Tibial artery (tissue), 4 donors: ENCODE measurements at regions not wholly inside any gene's neighbourhood (a gene's known extent, or its start where the extent isn't known, plus 50 kb on each side); places are given as distances from the start of the nearest gene placed in this dataset.

ENCODE experiments used
- DNase-seq, 2 donors: peaks; one replicate each; pipeline ENCODE4 v3.0.0-alpha.2; 2019
- H3K27ac ChIP-seq, 2 donors: fragments of 200-600 bp; sonication (generic) in 1 of 2; 1 replicate in 1 of 2; 2 replicates in 1 of 2; pipeline ENCODE4 v1.5.1; 2018 to 2019; ENCODE audit warnings: mild to moderate bottlenecking in 1 of 2
- H3K27me3 ChIP-seq, 2 donors: fragments of 200-600 bp; sonication (generic) in 1 of 2; one replicate each; pipeline versions ENCODE4 v1.5.1 to v1.6.0; 2016 to 2019
- H3K36me3 ChIP-seq, 3 donors: fragments of 200-600 bp; sonication (generic) in 2 of 3; one replicate each; pipeline ENCODE4 v1.5.1; 2016 to 2019; ENCODE audit warnings: mild to moderate bottlenecking in 2 of 3
- H3K4me1 ChIP-seq, 4 donors: fragments of 200-600 bp; sonication (generic) in 2 of 4; 1 replicate in 3 of 4; 2 replicates in 1 of 4; pipeline ENCODE4 v1.5.1; 2016 to 2019
- H3K4me3 ChIP-seq, 2 donors: fragments of 200-600 bp; sonication (generic) in 1 of 2; 1 replicate in 1 of 2; 2 replicates in 1 of 2; pipeline ENCODE4 v1.5.1; 2018 to 2019; ENCODE audit warnings: mild to moderate bottlenecking in 2 of 2
- H3K9me3 ChIP-seq, 3 donors: fragments of 200-600 bp; sonication (generic) in 1 of 3; one replicate each; pipeline ENCODE4 v1.5.1; 2016 to 2019
- CTCF ChIP-seq, 2 experiments: fragments of 200-600 bp in 1 of 2; fragments of 450-650 bp in 1 of 2; IDR thresholded peaks; one replicate each; pipeline ENCODE4 v1.5.1; 2017 to 2019; ENCODE audit warnings: antibody characterized with exemption in 2 of 2, mild to moderate bottlenecking in 1 of 2, moderate library complexity in 1 of 2
- intact Hi-C: fragments of 100-400 bp; cut with DNase I; formaldehyde crosslinking; loops from one replicate; pipeline ENCODE4 v1.15.0; 2023; ENCODE audit warnings: low total_unique reads

GRCh38 chr2:41853427-41854191 is 194.2 kb upstream of the PKDCC start:
- Histone ChIP-seq H3K27ac (no peak overlapping the region), H3K4me3 (no peak overlapping the region), H3K4me1 (no peaks in the 10 kb centered on the region), H3K36me3 (no peaks in the 10 kb centered on the region), H3K27me3 (peaks cover 0 to 2% of the 10 kb centered on the region in 2 donors), H3K9me3 (no peaks in the 10 kb centered on the region)
- DNase-seq, result no peak
- TF ChIP-seq CTCF (IDR thresholded peaks at IDR 0.05), result peak; percentile 65 to 70
- intact Hi-C loops, result loop anchor here (5.0 kb wide), 1 partner anchor 234 kb away; no protein-coding TSS in a partner anchor

GRCh38 chr2:41854227-41854626 is 193.6 kb upstream of the PKDCC start:
- DNase-seq, result no peak
- intact Hi-C loops, result loop anchor here (5.0 kb wide), 1 partner anchor 233 kb away; no protein-coding TSS in a partner anchor
- H3K27me3 ChIP-seq, result no peaks in the 10 kb centered on the region
- H3K36me3 ChIP-seq, result no peaks in the 10 kb centered on the region
- TF ChIP-seq CTCF (IDR thresholded peaks at IDR 0.05), result no peak
- H3K9me3 ChIP-seq, result no peaks in the 10 kb centered on the region
- H3K4me1 ChIP-seq, result no peaks in the 10 kb centered on the region
- H3K4me3 ChIP-seq, result no peak overlapping the region
- H3K27ac ChIP-seq, result no peak overlapping the region

DNA sequence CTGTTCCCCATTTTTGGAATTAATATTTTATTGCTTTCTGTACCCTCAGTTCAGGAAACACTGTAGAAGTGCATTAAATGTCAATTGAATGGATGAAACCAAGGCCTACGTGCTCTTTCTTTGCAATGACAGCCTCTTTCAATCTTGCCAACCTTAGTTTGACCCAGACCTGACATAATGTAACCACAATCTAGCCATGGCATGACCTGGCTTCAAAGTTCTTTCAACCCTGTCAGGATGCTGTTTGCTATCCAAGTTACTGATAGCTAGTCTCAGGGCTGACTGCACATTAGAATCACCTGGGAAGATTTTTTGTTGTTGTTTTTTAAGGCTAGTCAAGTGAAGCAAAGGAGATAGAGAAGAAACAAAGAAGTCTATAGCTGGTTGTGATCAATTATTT is 190.9 kb upstream of the PKDCC start:
- H3K9me3 ChIP-seq, result no peaks in the 10 kb centered on the region
- H3K4me1 ChIP-seq, result no peaks in the 10 kb centered on the region
- no peak for DNase-seq
- no peaks in the 10 kb centered on the region for H3K36me3 ChIP-seq
- H3K27ac ChIP-seq, result no peak overlapping the region
- H3K27me3 ChIP-seq, result no peaks in the 10 kb centered on the region
- H3K4me3 ChIP-seq, result no peak overlapping the region
- TF ChIP-seq CTCF (IDR thresholded peaks at IDR 0.05), result no peak
- intact Hi-C loops, result no loop called here

DNA sequence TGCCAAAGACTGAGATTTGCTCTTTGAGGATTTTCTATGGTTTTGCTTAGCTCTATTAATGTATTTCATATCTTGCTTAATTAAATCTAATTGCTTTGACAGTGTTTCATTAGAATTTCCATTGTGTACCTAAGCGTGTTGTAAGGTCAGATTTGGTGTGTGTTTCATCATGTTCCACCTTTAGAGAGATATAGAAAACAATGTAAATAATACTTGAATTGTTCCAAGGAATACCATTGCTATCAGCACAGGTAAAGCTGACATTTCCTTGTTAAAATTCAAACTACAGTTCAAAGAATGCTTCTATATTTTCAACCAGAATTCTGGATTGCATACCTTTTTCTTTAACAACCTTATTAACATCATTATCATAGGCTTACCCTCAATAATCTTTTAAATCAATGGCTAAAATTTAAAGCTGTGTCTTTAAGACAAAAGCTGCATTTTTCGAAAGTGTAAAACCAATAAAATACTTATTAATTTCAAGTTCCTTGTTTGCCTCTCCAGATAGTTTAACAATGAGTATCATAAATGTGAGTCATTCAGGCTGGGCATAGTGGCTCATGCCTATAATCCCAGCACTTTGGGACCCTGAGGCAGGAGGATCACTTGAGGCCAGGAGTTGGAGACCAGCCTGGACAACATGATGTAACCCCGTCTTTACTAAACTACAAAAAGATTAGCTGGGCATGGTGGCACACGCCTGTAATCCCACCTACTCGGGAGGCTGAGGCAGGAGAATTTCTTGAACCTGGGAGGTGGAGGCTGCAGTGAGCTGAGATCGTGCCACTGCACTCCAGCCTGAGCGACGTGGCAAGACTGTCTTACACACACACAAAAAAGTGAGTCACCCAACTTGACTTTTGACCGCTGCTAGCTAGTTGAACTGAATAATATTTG is 188.0 kb upstream of the PKDCC start:
- H3K4me3 ChIP-seq, result no peak overlapping the region
- peaks cover 0 to 8% of the 10 kb centered on the region in 2 donors for H3K27me3 ChIP-seq
- no peak for DNase-seq
- H3K4me1 ChIP-seq, result no peaks in the 10 kb centered on the region
- intact Hi-C loops, result no loop called here
- TF ChIP-seq CTCF (IDR thresholded peaks at IDR 0.05), result no peak
- H3K9me3 ChIP-seq, result no peaks in the 10 kb centered on the region
- no peak overlapping the region for H3K27ac ChIP-seq
- no peaks in the 10 kb centered on the region for H3K36me3 ChIP-seq

GRCh38 chr2:41863062-41863461 is 184.8 kb upstream of the PKDCC start:
- DNase-seq, result no peak
- Histone ChIP-seq H3K9me3 (no peaks in the 10 kb centered on the region), H3K27ac (no peak overlapping the region), H3K4me1 (no peaks in the 10 kb centered on the region), H3K36me3 (no peaks in the 10 kb centered on the region), H3K27me3 (peaks cover 0 to 8% of the 10 kb centered on the region in 2 donors), H3K4me3 (no peak overlapping the region)
- no peak for TF ChIP-seq CTCF (IDR thresholded peaks at IDR 0.05)
- intact Hi-C loops, result no loop called here
